Stimulated activated CD8-positive, alpha-beta memory T cell treated with anti-CD3 and anti-CD28 coated beads, Interleukin-4, amount 100 ng/mL, for 48 hours (primary cell): ENCODE measurements at regions not wholly inside any gene's neighbourhood (a gene's known extent, or its start where the extent isn't known, plus 50 kb on each side); places are given as distances from the start of the nearest gene placed in this dataset.
"Not testable (repeated sequence)": the region's sequence is repeated elsewhere in the genome, so short reads cannot be mapped to it uniquely, and the experiment has no call there.

Experiments used
- DNase-seq: peaks from one replicate; pipeline ENCODE4 v3.0.0-alpha.2; 2020

DNA sequence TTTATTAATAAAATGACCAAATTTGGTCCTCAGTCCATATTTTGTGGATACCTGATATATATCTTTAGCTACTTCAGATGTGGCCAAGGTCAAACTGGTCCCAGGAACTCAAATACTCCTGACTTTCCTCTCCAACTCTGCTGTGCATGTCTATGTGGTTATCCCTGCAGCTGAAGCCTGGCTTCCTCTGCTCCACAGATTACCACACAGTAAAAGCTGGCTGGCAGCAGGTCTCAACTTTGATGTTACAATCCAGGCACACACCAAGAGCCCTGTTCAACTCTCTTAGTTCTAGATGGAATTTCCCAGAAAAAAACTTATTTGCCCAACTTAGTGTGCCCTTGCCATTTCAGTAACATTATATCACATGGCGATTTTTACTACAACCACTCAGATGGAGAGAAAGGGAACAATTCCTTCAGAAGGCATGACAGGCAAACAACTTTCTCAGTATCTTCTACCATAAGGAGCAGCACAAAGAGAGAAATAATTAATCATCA is 479.5 kb downstream of the PLPP3 start:
- no peak for DNase-seq

DNA sequence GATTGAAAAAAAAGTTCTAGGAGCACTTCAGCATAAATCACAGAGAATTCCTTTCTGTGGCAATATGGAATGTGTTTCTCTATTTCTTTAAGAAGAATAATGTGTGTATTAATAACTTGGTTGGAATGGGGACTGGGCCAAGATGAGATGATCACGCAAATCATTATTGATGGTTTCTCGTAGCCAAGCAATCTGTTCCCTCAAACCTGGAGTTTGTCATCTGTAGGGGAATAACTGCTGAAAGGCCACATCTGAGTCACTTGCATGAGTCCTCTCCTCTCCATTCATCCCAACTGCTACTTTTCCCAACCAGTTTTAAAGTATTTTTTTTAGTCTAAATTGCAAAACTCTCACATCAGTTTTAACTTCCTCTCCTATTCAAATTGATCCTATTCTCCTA is 480.4 kb downstream of the PLPP3 start:
- no peak for DNase-seq

DNA sequence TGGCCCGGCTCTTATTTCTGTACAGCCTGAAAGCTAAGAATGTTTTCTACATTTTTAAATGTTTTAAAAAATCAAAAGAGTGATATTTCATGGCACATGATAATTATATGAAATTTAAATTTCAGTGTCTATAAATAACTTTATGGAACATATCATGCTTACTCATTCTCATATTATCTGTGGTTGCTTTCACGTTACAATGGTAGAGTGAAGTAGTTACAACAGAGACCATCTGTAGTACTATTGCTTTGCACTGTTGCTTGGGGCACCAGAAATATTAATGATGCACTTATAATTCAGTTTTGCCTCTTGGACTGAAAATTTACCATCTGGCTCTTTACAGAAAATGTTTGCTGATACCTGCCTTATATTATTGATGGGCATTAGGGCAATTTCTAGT is 481.6 kb downstream of the PLPP3 start:
- DNase-seq = no peak

DNA sequence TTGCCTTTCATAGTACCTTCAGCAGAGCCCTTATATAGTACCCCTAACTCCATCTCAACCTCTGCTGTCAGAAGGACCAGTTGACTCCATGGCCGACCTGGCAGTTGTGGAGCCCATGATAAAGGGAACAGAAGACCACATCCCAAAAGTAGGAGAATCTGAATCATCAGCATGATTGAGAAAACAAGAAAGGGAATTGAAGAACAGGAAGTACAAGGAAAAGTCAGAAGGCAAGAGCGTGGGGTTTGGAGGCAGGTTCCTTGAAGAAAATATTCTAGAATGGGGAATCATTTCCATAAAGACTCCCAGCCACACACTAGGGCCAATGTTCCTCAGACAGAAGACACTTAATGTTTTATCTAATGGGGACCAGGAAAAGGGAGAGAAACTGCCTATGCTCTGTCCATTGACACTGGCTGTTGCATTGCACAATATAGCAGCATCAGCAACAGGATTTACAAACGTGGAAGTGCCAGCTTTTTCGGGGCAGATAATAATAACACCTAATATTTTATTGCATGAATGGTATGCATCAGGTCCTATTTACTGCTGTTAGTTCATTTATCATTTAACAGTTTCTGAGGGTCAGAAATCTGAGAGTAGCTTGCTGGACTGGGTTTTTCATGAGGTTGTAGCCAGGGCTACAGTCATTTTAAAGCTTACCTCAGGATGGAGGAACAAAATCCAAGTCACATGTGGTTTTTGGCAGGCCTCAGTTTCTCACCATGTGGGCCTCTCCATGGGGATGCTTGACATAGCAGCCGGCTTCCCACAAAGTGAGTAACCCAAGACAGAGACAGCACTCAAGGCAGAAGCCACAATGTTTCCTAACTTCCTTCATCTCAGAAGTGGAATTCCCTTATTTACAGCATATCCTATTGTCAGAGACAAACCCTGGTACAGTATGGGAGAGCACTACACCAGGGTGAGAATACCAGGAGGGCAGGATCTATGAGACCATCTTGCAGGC is 483.4 kb downstream of the PLPP3 start:
- DNase-seq = no peak

GRCh38 chr1:56094168-56094567 is 485.2 kb downstream of the PLPP3 start:
- DNase-seq = no peak

GRCh38 chr1:56092684-56093570 is 486.4 kb downstream of the PLPP3 start:
- no peak for DNase-seq

DNA sequence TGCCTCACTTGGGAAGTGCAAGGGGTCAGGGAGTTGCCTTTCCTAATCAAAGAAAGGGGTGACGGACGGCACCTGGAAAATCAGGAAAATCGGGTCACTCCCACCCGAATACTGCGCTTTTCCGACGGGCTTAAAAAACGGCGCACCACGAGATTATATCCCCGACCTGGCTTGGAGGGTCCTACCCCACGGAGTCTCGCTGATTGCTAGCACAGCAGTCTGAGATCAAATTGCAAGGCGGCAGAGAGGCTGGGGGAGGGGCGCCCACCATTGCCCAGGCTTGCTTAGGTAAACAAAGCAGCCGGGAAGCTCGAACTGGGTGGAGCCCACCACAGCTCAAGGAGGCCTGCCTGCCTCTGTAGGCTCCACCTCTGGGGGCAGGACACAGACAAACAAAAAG is 489.5 kb downstream of the PLPP3 start:
- DNase-seq = not testable (repeated sequence)

DNA sequence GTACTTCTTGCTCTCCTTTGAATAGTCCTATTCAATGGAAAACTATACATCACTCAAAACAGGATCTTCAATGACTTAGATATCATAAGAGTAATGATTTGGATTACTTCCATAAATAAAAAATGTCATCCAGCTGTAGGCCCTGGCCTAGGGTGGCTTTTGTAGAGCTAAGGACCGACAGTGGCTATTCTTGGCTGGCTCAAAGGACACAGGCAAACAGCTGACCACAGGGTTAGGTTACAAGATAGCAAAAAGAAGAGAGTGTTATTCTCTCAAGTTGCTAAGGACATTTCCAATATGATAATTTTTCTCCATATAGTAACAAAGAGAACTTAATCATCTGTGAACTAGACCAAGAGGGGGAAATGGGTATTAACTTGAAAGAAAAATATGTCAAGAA is 495.1 kb downstream of the PLPP3 start:
- no peak for DNase-seq

- no peak for DNase-seq
Measured at GRCh38 chr1:56081736-56082135, 497.6 kb downstream of the PLPP3 start.

- DNase-seq = no peak
Measured at GRCh38 chr1:56081173-56081572, 498.2 kb downstream of the PLPP3 start.

- no peak for DNase-seq
Measured at GRCh38 chr1:56080123-56080522, 499.2 kb downstream of the PLPP3 start.

- no peak for DNase-seq
Measured at GRCh38 chr1:56079391-56079790, 500.0 kb downstream of the PLPP3 start.

DNA sequence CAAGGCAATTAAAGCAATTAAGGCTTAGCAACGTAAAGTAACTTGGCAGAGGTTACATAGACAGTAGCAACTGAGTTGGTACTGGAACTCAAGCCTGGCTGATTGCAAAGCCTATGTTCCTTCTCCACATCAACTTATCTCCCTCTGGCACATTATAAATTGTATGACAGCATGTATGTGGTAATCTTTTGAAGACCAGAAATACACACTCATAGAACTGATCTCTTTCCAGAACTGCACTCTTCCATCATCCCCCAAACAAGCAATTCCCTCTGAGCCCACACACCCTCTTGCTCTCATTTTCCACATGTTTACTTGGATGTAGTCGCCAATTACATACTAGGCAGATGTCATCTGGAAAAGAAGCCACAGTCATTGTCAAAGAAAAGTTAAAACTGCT is 502.2 kb downstream of the PLPP3 start:
- DNase-seq = no peak

DNA sequence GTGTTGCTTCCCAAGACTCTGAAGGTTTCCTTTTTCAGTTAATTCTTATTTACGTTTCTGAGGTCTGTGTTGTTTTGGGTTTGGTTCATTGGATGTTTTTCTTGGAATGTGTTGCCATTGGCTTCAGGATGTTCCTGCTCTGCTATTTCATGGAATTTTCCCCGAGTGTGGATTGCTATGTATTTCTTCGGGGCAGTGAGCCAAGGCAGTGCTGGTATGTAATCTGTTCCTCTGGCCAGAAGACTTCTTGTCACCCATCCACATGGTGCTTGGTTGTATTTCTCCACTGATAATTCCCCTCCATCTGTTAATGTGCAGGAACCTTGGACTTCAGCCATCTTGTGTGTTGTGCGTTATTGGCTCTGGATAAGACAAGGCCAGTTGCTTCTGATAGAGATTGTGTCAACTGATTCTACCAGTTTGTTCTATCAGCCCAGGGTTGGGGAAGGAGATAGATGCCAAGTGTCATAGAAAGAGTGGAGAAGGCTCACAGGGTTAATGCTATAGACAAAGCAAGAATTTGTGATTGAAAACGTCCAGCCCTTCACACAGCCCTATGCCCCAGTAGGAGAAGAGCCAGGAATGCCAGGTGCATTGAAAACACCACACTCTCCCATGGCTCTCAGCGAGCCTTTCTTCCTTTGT is 505.2 kb downstream of the PLPP3 start:
- no peak for DNase-seq

- DNase-seq = no peak
Measured at GRCh38 chr1:56073614-56074006, 505.8 kb downstream of the PLPP3 start.

DNA sequence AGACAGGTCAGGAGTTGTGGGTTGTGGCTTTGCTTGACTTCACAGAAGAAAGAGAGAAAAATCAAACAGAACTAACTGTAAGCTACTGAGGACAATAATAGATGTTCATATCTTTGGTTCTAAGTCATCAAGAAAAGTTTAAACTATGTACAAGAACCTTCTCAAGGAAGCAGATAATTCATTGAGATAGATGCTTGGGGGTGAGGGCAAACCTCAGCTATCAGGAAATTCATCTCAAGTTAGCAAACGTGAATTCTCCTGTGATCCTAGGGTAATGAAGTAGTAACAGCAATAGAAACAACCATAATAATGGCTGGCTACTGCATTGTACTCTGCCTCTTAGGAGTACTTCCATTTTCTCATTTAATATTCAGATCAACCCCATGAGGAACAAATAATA is 506.2 kb downstream of the PLPP3 start:
- no peak for DNase-seq

GRCh38 chr1:56072310-56072709 is 507.1 kb downstream of the PLPP3 start:
- DNase-seq = no peak

DNA sequence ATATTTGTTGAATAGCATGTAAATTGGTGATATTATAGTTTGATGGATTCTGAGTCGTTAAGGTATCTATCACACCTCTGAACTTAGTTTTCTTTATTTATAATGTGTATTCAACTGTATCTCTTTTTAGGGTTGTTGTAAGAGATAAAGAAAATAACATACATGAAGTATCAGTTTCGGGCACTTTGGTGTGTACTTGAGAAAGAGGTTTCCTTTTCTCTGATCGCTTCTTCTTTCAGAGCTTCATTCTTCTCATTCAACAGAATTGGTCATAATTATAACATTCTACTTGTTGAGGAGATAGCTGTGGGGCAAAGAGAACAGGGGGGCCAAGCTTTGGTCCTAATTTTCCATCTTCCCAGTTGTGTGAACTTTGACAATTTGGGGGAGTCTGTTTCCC is 508.0 kb downstream of the PLPP3 start:
- no peak for DNase-seq

GRCh38 chr1:56070601-56071000 is 508.8 kb downstream of the PLPP3 start:
- no peak for DNase-seq

- no peak for DNase-seq
Measured at GRCh38 chr1:56069824-56070223, 509.5 kb downstream of the PLPP3 start.

- no peak for DNase-seq
Measured at GRCh38 chr1:56068908-56069307, 510.5 kb downstream of the PLPP3 start.

GRCh38 chr1:56068210-56068609 is 511.2 kb downstream of the PLPP3 start:
- DNase-seq = no peak

GRCh38 chr1:56065729-56066128 is 513.6 kb downstream of the PLPP3 start:
- DNase-seq = no peak
